NCI-H2171 treated with DMSO at 0.1 percent for 48 hours (cell line): ENCODE measurements at regions not wholly inside any gene's neighbourhood (a gene's known extent, or its start where the extent isn't known, plus 50 kb on each side); places are given as distances from the start of the nearest gene placed in this dataset.

Experiments used
- DNase-seq: peaks from one replicate; lab custom pipeline; 2025; lab: John Stamatoyannopoulos, UW

- DNase-seq = peak; percentile 24
These were observed 71.0 kb upstream of the WDR26 start for GRCh38 chr1:224505454-224506093.

GRCh38 chr1:224506141-224506814, 71.7 kb upstream of the WDR26 start:
- peak; percentile 80 for DNase-seq

- DNase-seq = no peak
These were observed 73.3 kb upstream of the WDR26 start for GRCh38 chr1:224507771-224508523.

GRCh38 chr1:224509907-224510306, 75.3 kb upstream of the WDR26 start:
- DNase-seq = no peak

- no peak for DNase-seq
These were observed 76.5 kb upstream of the WDR26 start for GRCh38 chr1:224510880-224511645.

GRCh38 chr1:224512600-224513151, 78.1 kb upstream of the WDR26 start:
- DNase-seq = no peak

GRCh38 chr1:224513383-224513782, 78.8 kb upstream of the WDR26 start:
- DNase-seq = no peak

GRCh38 chr1:224513787-224514209, 79.2 kb upstream of the WDR26 start:
- peak; percentile 76 for DNase-seq

- DNase-seq = no peak
These were observed 82.6 kb upstream of the WDR26 start for GRCh38 chr1:224517171-224517570.

- DNase-seq = no peak
These were observed 83.9 kb upstream of the WDR26 start for GRCh38 chr1:224518528-224518927.

GRCh38 chr1:224519874-224520273, 85.3 kb upstream of the WDR26 start:
- no peak for DNase-seq

GRCh38 chr1:224520808-224521207, 86.2 kb upstream of the WDR26 start:
- no peak for DNase-seq

- DNase-seq = no peak
These were observed 87.5 kb upstream of the WDR26 start for GRCh38 chr1:224521904-224522734.

GRCh38 chr1:224523676-224524075, 89.1 kb upstream of the WDR26 start:
- no peak for DNase-seq

GRCh38 chr1:224524679-224525078, 90.1 kb upstream of the WDR26 start:
- no peak for DNase-seq

- DNase-seq = no peak
These were observed 90.6 kb upstream of the CNIH3 start for GRCh38 chr1:224525411-224526040.

- peak; percentile 67 for DNase-seq
These were observed 89.3 kb upstream of the CNIH3 start for GRCh38 chr1:224526771-224527170.

- peak; percentile 40 for DNase-seq
These were observed 87.2 kb upstream of the CNIH3 start for GRCh38 chr1:224528900-224529299.

- DNase-seq = no peak
These were observed 86.3 kb upstream of the CNIH3 start for GRCh38 chr1:224529844-224530243.

- no peak for DNase-seq
These were observed 82.6 kb upstream of the CNIH3 start for GRCh38 chr1:224533517-224533916.

GRCh38 chr1:224534731-224535130, 81.4 kb upstream of the CNIH3 start:
- peak; percentile 20 for DNase-seq
